ENCODE measurements at regions not wholly inside any gene's neighbourhood (a gene's known extent, or its start where the extent isn't known, plus 50 kb on each side); places are given as distances from the start of the nearest gene placed in this dataset.

GRCh38 chr2:223538920-223539440, 63.2 kb downstream of the SCG2 start:
- Histone ChIP-seq H3K4me1 (replicated peaks) (no peaks in the 10 kb centered on the region), H3K4me3 (no peak overlapping the region), H3K36me3 (no peaks in the 10 kb centered on the region), H3K9me3 (no peaks in the 10 kb centered on the region), H3K27me3 (replicated peaks; ENCODE audit: insufficient read depth) (no peaks in the 10 kb centered on the region), H3K27ac (no peak overlapping the region)
- DNase-seq (ENCODE audit: low spot score) = no peak
- intact Hi-C loops (cut with DNase I) = no loop called here
- no peak for TF ChIP-seq CTCF (IDR thresholded peaks at IDR 0.05)
- TF ChIP-seq POLR2AphosphoS5 (IDR thresholded peaks at IDR 0.05) = no peak
- no peak for TF ChIP-seq POLR2A (IDR thresholded peaks at IDR 0.05)
- 16% methylated on average over 8 of the region's 8 CpGs for whole genome bisulfite sequencing

DNA sequence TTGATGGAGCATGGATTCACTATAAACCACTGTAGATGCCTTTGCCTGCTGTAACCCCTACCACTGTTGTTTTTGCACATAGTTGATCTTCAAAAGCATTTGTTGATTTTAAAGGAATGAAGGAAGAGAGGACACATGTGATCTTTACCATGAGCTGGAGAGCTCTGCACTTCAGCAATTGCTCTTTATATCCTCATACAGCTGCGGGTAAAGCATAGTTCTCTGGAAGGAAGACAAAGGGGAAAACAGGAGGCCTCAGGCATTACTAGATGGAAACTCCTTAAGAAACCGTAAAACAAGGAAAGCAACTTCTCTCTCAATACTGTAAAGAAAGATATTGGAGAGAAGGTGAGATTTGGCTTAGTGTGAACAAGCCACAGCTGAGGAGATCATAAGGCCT, 60.6 kb downstream of the SCG2 start:
- no peak for DNase-seq (ENCODE audit: low spot score)
- H3K36me3 ChIP-seq = no peaks in the 10 kb centered on the region

GRCh38 chr2:223542501-223542900, 59.7 kb downstream of the SCG2 start:
- H3K27me3 ChIP-seq (replicated peaks; ENCODE audit: insufficient read depth) = no peaks in the 10 kb centered on the region
- WGBS = 77% methylated on average over 7 of the region's 7 CpGs
- no peak for DNase-seq (ENCODE audit: low spot score)
- no peaks in the 10 kb centered on the region for H3K9me3 ChIP-seq
- H3K36me3 ChIP-seq = no peaks in the 10 kb centered on the region
- no peak overlapping the region for H3K27ac ChIP-seq
- H3K4me3 ChIP-seq = no peak overlapping the region
- intact Hi-C loops (cut with DNase I) = no loop called here
- TF ChIP-seq POLR2AphosphoS5 (IDR thresholded peaks at IDR 0.05) (no peak), CTCF (IDR thresholded peaks at IDR 0.05) (no peak), POLR2A (IDR thresholded peaks at IDR 0.05) (no peak)
- no peaks in the 10 kb centered on the region for H3K4me1 ChIP-seq (replicated peaks)

More for the DNA sequence above, 60.6 kb downstream of the SCG2 start:
- intact Hi-C loops (cut with DNase I) = no loop called here
- no peaks in the 10 kb centered on the region for H3K27me3 ChIP-seq (replicated peaks; ENCODE audit: insufficient read depth)
- H3K27ac ChIP-seq = no peak overlapping the region
- TF ChIP-seq POLR2A (IDR thresholded peaks at IDR 0.05) = no peak
- TF ChIP-seq CTCF (IDR thresholded peaks at IDR 0.05) = no peak
- no peak for TF ChIP-seq POLR2AphosphoS5 (IDR thresholded peaks at IDR 0.05)
- H3K4me1 ChIP-seq (replicated peaks) = no peaks in the 10 kb centered on the region
- 85% methylated on average over 2 of the region's 2 CpGs for WGBS
- no peaks in the 10 kb centered on the region for H3K9me3 ChIP-seq
- H3K4me3 ChIP-seq = no peak overlapping the region

GRCh38 chr2:223545406-223545805, 56.8 kb downstream of the SCG2 start:
- Histone ChIP-seq H3K4me1 (replicated peaks) (no peaks in the 10 kb centered on the region), H3K27me3 (replicated peaks; ENCODE audit: insufficient read depth) (no peaks in the 10 kb centered on the region), H3K36me3 (no peaks in the 10 kb centered on the region), H3K4me3 (no peak overlapping the region), H3K27ac (no peak overlapping the region), H3K9me3 (no peaks in the 10 kb centered on the region)
- no peak for DNase-seq (ENCODE audit: low spot score)
- WGBS = 62% methylated on average over 2 of the region's 2 CpGs
- intact Hi-C loops (cut with DNase I) = no loop called here
- no peak for TF ChIP-seq POLR2A (IDR thresholded peaks at IDR 0.05)
- TF ChIP-seq POLR2AphosphoS5 (IDR thresholded peaks at IDR 0.05) = no peak
- no peak for TF ChIP-seq CTCF (IDR thresholded peaks at IDR 0.05)

- no peaks in the 10 kb centered on the region for H3K4me1 ChIP-seq (replicated peaks)
- intact Hi-C loops (cut with DNase I) = no loop called here
- H3K27me3 ChIP-seq (replicated peaks; ENCODE audit: insufficient read depth) = no peaks in the 10 kb centered on the region
- 70% methylated on average over 2 of the region's 2 CpGs for WGBS
- DNase-seq (ENCODE audit: low spot score) = no peak
- H3K27ac ChIP-seq = no peak overlapping the region
- no peak for TF ChIP-seq POLR2AphosphoS5 (IDR thresholded peaks at IDR 0.05)
- TF ChIP-seq CTCF (IDR thresholded peaks at IDR 0.05) = no peak
- no peak for TF ChIP-seq POLR2A (IDR thresholded peaks at IDR 0.05)
- no peaks in the 10 kb centered on the region for H3K36me3 ChIP-seq
- no peak overlapping the region for H3K4me3 ChIP-seq
- no peaks in the 10 kb centered on the region for H3K9me3 ChIP-seq
These were observed 56.3 kb downstream of the SCG2 start for GRCh38 chr2:223545830-223546229.
